HS-27A (cell line): ENCODE measurements at regions not wholly inside any gene's neighbourhood (a gene's known extent, or its start where the extent isn't known, plus 50 kb on each side); places are given as distances from the start of the nearest gene placed in this dataset.

Source experiments
- DNase-seq: peaks from one replicate; pipeline ENCODE4 v3.0.0-alpha.2; 2012; ENCODE audit warnings: low read depth, missing footprints

DNA sequence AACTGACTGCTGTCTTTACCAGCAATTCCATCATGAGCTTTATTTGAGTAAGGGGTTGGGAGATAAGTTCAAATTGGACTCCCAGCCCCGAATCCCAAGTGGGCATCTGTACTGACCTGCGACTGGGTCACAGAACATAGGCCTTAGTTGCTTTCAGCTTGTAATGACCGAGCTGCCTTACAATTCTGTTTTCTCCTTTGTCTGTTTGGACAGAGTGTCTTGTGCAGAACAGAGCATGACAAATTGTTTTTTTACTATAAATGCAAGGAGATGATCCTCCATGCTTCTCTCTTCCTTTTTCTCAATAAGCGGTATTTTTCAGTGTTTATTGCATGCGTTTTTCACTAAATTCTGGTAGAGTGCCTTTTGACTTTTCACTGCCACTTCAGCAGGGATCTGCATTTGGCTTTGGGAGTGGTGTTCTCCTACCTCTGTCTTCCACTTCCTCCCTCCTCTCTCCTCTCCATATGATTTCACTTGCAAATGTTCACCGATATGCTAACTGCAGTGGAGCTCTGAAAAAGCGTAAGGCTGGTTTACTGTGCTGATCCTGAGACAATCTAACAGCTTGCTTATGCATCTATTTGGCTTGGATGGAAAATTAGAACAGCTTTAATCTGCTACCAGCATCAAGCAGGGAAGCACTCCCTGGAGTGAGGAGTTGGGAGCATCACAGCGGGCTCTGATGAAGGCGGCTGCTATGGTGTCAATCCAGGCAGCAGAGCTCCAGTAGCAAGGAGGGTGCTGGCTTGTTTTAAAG lies 158.8 kb upstream of the SMIM21 start:
- DNase-seq, result no peak

DNA sequence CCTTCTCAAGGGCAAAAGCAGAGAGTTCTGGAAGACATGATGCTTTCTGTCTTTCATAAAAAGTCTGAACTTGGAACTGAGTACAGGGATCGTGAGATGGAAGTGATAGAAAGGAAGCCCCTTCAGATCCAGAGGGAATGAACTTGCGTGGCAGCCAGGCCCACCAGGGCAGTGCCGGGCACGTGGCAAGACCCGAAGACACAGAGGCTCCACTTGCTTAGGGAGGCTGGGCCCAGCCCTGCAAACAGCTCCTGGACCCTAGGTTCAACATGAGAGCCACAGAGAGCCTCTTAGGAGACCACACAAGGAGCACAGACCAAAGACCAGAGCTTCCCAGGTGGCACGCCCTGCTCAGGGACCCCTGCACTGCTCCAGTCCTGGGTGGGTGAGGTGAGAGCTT lies 155.4 kb upstream of the SMIM21 start:
- DNase-seq, result no peak

GRCh38 chr18:75582406-75582821 lies 154.9 kb upstream of the SMIM21 start:
- peak; percentile 30 for DNase-seq

DNA sequence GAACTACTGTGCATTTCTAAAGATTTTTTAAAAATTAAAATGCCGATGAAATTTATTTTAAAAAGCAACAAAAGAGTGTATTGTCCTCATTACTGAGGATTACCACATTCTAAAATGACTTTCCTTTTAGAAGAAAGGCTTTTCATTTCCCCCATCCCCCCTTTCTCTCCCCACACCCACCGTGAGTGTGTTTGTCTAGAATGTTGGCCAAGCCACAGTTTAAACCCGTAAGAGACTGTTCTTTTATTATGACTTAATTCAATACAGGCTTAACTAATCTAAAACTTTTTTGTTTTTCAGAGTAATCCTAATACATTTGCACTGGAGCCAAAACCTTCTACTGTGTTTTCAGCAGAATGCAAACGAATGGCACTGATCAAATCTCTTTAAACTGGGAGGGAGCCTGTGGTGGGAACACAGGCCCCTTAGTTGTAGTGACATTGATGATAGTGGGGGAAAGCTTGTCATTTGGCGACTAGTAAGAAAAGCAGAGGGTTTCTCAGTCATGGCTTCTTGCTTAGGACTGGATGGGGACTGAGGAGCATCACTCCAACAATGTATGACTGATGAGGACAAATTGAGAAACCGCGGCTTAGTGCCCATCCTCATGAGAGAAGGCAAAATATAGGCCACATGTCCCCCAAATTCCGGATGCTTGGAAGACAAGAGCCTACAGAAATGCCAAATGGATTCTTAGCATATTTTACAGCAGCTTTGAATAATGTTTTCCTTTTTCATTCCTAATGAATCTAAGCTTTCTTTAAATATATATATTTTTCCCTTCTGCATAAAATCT lies 154.0 kb upstream of the SMIM21 start:
- DNase-seq, result no peak

DNA sequence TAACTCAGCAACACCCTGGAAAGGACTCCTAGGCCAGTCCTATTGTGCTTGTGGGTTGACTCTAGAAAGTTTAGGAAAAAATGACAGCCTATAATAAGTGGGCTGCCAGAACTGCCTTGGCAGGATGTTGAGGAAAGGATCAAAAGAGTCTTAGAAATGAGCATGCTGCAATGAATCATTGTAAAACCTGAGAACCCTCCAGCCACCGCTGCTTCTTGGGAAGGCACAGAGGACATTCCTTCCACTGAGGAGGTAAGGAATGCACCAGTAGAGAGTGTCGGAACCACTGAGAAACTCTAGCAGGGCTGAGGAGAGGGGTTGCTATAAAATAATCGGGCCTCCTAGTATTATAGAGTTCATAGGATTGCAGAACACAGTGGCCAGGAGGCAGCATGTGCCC lies 146.7 kb upstream of the SMIM21 start:
- no peak for DNase-seq

DNA sequence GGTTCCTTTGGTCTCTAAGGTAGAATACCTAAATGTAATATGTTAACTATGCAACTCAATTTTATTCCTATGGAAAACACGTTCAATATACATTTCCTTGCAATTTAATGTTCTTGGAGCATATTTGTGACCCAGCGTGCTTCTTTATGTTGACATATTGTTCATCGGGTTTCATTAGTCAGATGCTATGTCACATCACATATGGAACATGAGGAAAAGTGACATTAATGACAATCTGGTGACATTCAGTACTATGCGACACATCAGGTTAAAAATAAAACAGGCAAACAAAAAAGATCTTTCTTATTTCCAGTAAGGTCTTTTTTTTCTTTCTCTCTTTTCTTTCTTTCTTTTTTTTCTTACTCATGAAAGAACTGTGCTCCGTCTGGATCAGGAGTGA lies 135.6 kb upstream of the SMIM21 start:
- no peak for DNase-seq

- no peak for DNase-seq
These were observed 134.7 kb upstream of the SMIM21 start for GRCh38 chr18:75562216-75562615.

DNA sequence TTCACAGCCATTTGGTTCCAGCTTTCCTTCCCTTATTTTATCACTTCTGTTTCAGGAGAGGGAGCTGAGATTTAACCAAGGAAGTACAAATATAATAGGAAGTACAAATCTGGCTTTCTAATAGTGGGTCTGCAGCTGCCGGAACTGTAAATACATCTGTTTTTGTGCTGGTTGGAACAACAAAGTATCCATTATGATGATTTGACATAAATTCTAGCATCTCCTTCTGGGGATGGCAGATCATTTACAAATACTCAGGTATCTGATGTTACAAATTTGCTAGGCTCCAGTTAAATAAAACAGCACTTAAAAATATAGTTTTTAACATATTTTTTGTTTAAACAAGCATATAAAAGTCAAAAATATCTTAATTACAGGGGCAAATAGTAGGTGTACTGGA lies 131.3 kb upstream of the SMIM21 start:
- DNase-seq, result no peak

- DNase-seq, result no peak
These were observed 129.3 kb upstream of the SMIM21 start for GRCh38 chr18:75556841-75557240.

- no peak for DNase-seq
These were observed 127.2 kb upstream of the SMIM21 start for GRCh38 chr18:75554644-75555185.

DNA sequence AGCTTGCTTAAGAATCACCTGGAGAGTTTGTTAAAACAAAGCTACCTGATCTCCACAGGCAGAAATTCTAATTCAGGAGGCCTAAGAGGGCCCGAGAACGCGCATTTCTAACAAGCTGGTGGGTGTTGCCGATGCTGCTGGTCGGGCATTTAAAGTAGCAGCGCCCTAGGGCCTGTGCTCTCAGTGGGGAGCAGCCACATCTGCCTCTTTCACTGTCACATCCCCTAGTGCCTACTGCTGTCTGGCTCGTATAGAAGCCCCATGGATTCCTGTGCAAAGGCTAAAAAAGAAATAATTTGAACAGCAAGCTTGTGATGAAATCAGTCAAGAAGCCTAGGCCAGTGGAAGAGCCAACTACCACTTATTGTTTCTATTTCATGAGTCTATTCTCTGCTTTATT lies 126.7 kb upstream of the SMIM21 start:
- DNase-seq, result no peak

- DNase-seq, result no peak
These were observed 125.5 kb upstream of the SMIM21 start for GRCh38 chr18:75553021-75553420.

- no peak for DNase-seq
These were observed 123.6 kb upstream of the SMIM21 start for GRCh38 chr18:75551071-75551470.

GRCh38 chr18:75548353-75548905 lies 120.9 kb upstream of the SMIM21 start:
- no peak for DNase-seq

- DNase-seq, result no peak
These were observed 119.5 kb upstream of the SMIM21 start for GRCh38 chr18:75546964-75547363.

DNA sequence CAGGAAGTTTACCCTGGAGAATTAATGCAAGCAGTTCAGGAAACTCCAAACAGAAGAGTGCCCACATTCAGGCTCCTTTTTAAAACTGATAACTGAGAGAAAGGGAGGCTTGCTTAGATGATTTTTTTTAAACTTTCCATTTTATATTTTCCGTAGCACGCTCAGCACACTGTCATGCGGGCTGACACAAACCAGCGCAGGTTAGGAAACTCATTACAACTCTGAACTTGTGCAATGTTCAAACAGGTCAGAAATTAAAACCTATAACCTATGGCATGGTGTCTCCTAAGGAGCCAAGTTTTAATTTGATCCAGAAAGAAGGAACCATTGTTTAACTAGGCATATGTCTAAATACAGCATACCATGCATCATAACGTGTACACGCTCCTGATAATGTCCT lies 117.7 kb upstream of the SMIM21 start:
- DNase-seq, result no peak

DNA sequence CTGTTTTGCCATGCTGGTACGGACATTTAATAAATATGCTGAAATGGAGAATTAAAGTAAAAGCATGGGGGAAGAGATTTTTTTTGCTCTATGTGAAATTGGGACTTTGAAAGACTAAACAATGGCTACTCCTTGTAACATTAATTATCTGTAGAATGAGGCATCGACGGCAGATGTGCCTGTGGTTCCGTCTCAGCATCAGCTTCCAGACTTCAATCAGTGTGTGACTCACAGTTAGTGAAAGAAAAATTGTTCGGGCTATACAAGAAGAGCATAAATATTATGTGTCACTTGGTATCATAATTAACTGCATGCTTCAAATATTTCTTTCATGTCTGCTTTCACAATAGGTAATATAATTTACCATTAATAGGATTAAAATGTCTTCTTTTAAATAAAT lies 117.0 kb upstream of the SMIM21 start:
- DNase-seq, result no peak

DNA sequence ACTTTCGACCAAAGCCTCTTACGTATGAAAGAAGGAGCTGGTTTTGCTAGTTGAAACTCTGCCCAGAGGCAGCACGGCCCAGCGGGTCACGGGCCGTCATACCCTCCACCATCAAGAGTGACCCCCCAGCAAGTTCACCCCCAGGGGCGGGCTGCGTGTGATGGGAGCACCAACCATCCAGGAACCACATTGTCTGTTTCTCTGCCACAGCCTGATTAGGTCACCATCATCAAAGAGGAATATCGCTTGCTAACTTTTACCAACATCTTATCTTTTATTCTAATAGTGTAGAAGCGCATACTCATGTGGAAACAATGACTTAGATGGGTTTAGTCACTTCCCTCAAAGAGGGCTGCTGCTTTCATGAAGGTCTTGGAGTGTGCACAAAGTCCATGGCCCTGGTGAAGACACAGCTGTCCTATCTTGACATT lies 116.6 kb upstream of the SMIM21 start:
- no peak for DNase-seq

DNA sequence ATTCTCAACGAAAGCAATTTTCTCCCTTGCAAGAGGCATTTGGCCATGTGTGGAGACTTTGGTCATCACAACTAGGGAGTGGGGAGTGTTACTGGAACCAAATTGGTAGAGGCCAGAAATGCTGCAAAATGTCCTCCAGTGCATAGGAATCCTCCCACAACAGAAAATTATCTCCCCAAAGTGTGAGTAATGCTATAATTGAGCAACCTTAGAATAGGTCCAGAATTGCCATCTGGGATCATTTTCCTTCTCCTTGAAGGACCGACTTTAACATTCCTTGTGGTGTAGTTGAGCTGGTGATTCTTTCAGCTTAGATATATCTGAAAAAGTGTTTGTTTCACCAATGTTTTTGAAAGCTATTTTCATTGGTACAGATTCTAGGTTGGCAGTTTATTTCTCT lies 111.2 kb upstream of the SMIM21 start:
- DNase-seq, result no peak

GRCh38 chr18:75533950-75534349 lies 106.4 kb upstream of the SMIM21 start:
- no peak for DNase-seq

GRCh38 chr18:75533209-75533608 lies 105.7 kb upstream of the SMIM21 start:
- DNase-seq, result no peak

GRCh38 chr18:75531851-75532459 lies 104.5 kb upstream of the SMIM21 start:
- DNase-seq, result no peak
